HG03039 (cell line): ENCODE measurements at regions not wholly inside any gene's neighbourhood (a gene's known extent, or its start where the extent isn't known, plus 50 kb on each side); places are given as distances from the start of the nearest gene placed in this dataset.
"Not testable (repeated sequence)": the region's sequence is repeated elsewhere in the genome, so short reads cannot be mapped to it uniquely, and the experiment has no call there.

Experiments
- ATAC-seq: cut with Tn5 transposase; IDR thresholded peaks from one replicate; pipeline ENCODE4 v1.9.1; 2021; ENCODE audit warnings: mild to moderate bottlenecking, moderate library complexity; ENCODE audit not compliant: unreplicated experiment

- not testable (repeated sequence) for ATAC-seq
Observed at GRCh38 chr15:22303112-22303511, 155.6 kb upstream of the GOLGA6L22 start.
